HL-60 (cell line): ENCODE measurements at regions not wholly inside any gene's neighbourhood (a gene's known extent, or its start where the extent isn't known, plus 50 kb on each side); places are given as distances from the start of the nearest gene placed in this dataset.

Experiments used
- DNase-seq, 2 experiments: peaks; one replicate each; pipeline ENCODE4 v3.0.0-alpha.2; 2010 to 2020; ENCODE audit warnings: low read depth in 1 of 2, low spot score in 1 of 2
- H3K27ac ChIP-seq: fragments of 250-450 bp; sonication (Bioruptor Pico); replicated peaks from 2 replicates; pipeline ENCODE4 v1.5.1; 2020; ENCODE audit warnings: mild to moderate bottlenecking, moderate library complexity
- H3K27me3 ChIP-seq: fragments of 250-450 bp; sonication (Bioruptor Pico); 2 replicates; pipeline ENCODE4 v1.5.1; 2021; ENCODE audit warnings: mild to moderate bottlenecking, moderate library complexity; ENCODE audit not compliant: insufficient read depth, poor library complexity, severe bottlenecking
- H3K4me3 ChIP-seq: replicated peaks from 2 replicates; pipeline ENCODE4 v1.5.1; 2011; ENCODE audit warnings: mild to moderate bottlenecking, control low read depth, low read length; ENCODE audit not compliant: insufficient read depth
- CTCF ChIP-seq: IDR thresholded peaks from one replicate; pipeline ENCODE4 v1.5.1; 2011; ENCODE audit warnings: low read length, control low read depth, inconsistent platforms; ENCODE audit not compliant: insufficient read depth
- GABPA ChIP-seq: IDR thresholded peaks from 2 replicates; pipeline ENCODE4 v1.6.1; 2012; ENCODE audit warnings: low read depth
- POLR2AphosphoS5 ChIP-seq: IDR thresholded peaks from 2 replicates; pipeline ENCODE4 v1.6.1; 2012; ENCODE audit warnings: low read depth
- REST ChIP-seq: IDR thresholded peaks from 2 replicates; pipeline ENCODE4 v1.6.1; 2012; ENCODE audit warnings: low read depth; ENCODE audit not compliant: insufficient replicate concordance
- SPI1 ChIP-seq: IDR thresholded peaks from 2 replicates; pipeline ENCODE4 v1.6.1; 2012; ENCODE audit warnings: low read depth, mild to moderate bottlenecking, borderline replicate concordance

GRCh38 chr13:31591642-31592233 is 147.6 kb upstream of the RXFP2 start:
- H3K27ac ChIP-seq: no peak overlapping the region
- DNase-seq: no peak
- H3K27me3 ChIP-seq: peaks cover 4% of the 10 kb centered on the region
- no peak for TF ChIP-seq GABPA
- H3K4me3 ChIP-seq: no peak overlapping the region

- Histone ChIP-seq H3K27me3 (peaks cover 4% of the 10 kb centered on the region), H3K27ac (no peak overlapping the region), H3K4me3 (no peak overlapping the region)
- no peak for DNase-seq
- no peak for TF ChIP-seq SPI1
- no peak for TF ChIP-seq REST
- TF ChIP-seq POLR2AphosphoS5: no peak
- no peak for TF ChIP-seq CTCF
- TF ChIP-seq GABPA: no peak
Measured at GRCh38 chr13:31594056-31594455, 145.3 kb upstream of the RXFP2 start.

GRCh38 chr13:31595563-31595962 is 143.8 kb upstream of the RXFP2 start:
- Histone ChIP-seq H3K4me3 (no peak overlapping the region), H3K27ac (no peak overlapping the region), H3K27me3 (peaks cover 4% of the 10 kb centered on the region)
- no peak for TF ChIP-seq SPI1
- TF ChIP-seq CTCF: no peak
- no peak for TF ChIP-seq REST
- TF ChIP-seq POLR2AphosphoS5: no peak
- DNase-seq: no peak

GRCh38 chr13:31598990-31599389 is 140.3 kb upstream of the RXFP2 start:
- no peaks in the 10 kb centered on the region for H3K27me3 ChIP-seq
- no peak for DNase-seq
- H3K4me3 ChIP-seq: no peak overlapping the region
- H3K27ac ChIP-seq: no peak overlapping the region
- no peak for TF ChIP-seq SPI1
